H7 (cell line): ENCODE measurements at regions not wholly inside any gene's neighbourhood (a gene's known extent, or its start where the extent isn't known, plus 50 kb on each side); places are given as distances from the start of the nearest gene placed in this dataset.
A peak's percentile ranks its signal among the peaks of the same experiment; 100 is the strongest.
"Not testable (repeated sequence)": the region's sequence is repeated elsewhere in the genome, so short reads cannot be mapped to it uniquely, and the experiment has no call there.

ENCODE experiments used
- DNase-seq: peaks from one replicate; pipeline ENCODE4 v3.0.0; 2012
- H3K27me3 ChIP-seq: 2 replicates; pipeline ENCODE4 v1.6.0; 2011; ENCODE audit warnings: mild to moderate bottlenecking, low read length; ENCODE audit not compliant: control insufficient read depth, insufficient read depth
- H3K36me3 ChIP-seq: replicated peaks from 2 replicates; pipeline ENCODE4 v1.5.1; 2011; ENCODE audit warnings: low read length; ENCODE audit not compliant: control insufficient read depth, insufficient read depth
- H3K4me3 ChIP-seq: 2 replicates; pipeline ENCODE4 v1.5.1; 2011; ENCODE audit warnings: low read depth, mild to moderate bottlenecking, control low read depth, low read length, moderate library complexity; ENCODE audit not compliant: insufficient read depth

DNA sequence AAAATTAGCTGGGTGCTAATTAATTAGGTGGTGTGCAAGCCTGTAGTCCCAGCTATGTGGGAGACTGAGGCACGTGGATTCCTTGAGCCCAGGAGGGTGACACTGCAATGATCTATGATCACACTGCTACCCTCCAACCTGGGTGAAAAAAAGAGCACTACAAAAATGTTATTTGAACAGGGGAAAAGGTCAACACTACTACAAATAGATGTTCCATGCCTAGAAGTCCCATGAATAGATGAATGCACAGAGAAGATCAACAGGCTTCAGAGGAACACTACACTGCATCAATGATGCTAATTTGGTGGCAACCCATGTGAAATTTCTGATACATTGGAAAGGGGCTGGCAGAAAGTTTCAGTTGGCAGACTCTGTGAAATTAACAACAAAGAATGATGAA is 105.4 kb upstream of the FHIT start:
- Histone ChIP-seq H3K36me3 (no peaks in the 10 kb centered on the region), H3K27me3 (no peaks in the 10 kb centered on the region), H3K4me3 (no peak overlapping the region)
- no peak for DNase-seq

DNA sequence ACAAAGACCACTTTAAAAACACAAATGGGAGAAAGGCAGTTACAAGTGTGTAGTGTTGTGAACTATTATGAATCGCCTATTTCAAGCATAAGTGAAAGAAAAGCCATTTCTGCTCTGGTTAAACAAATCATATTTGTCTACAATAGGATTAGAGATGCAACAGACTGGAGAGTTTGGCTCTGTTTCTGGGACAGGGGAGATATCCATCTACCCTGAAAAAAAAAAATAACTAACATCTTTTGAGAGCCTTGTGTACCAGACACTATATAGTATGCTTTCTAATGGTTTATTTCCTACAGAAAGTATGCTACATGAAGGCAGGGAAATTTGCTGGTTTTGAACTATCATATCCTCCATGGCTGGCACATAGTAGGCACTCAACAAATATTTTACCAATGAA is 106.7 kb upstream of the FHIT start:
- Histone ChIP-seq H3K4me3 (no peak overlapping the region), H3K27me3 (no peaks in the 10 kb centered on the region), H3K36me3 (no peaks in the 10 kb centered on the region)
- no peak for DNase-seq

GRCh38 chr3:61358364-61358763 is 107.1 kb upstream of the FHIT start:
- no peak overlapping the region for H3K4me3 ChIP-seq

GRCh38 chr3:61360297-61360965 is 109.2 kb upstream of the FHIT start:
- H3K4me3 ChIP-seq, result no peak overlapping the region
- no peaks in the 10 kb centered on the region for H3K36me3 ChIP-seq
- no peak for DNase-seq
- H3K27me3 ChIP-seq, result no peaks in the 10 kb centered on the region

More at GRCh38 chr3:61358364-61358763, 107.1 kb upstream of the FHIT start:
- DNase-seq, result no peak
- Histone ChIP-seq H3K36me3 (no peaks in the 10 kb centered on the region), H3K27me3 (no peaks in the 10 kb centered on the region)

DNA sequence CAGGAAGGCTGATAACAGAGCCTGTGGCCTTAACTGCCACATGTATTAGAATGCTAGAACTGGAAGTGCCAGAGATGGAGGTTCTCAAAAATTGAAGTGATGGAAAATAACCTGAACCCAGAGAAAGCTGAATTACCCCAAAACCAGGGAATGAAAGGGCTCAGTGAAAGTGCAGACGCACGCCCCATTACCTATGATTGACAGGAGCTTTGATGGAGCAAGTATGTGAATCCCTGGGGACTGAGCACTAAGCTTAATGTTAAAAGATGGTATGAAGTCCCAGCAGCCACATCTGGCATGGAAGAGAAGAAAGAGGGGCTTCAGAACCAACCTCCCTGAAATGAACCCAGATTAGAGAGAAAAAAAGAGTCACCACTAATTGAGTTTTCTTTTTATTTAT is 118.4 kb upstream of the FHIT start:
- no peak for DNase-seq
- Histone ChIP-seq H3K36me3 (no peaks in the 10 kb centered on the region), H3K4me3 (no peak overlapping the region), H3K27me3 (no peaks in the 10 kb centered on the region)

GRCh38 chr3:61371123-61371522 is 119.9 kb upstream of the FHIT start:
- Histone ChIP-seq H3K4me3 (no peak overlapping the region), H3K36me3 (no peaks in the 10 kb centered on the region), H3K27me3 (no peaks in the 10 kb centered on the region)
- peak; percentile 18 for DNase-seq

GRCh38 chr3:61372723-61373122 is 121.5 kb upstream of the FHIT start:
- Histone ChIP-seq H3K4me3 (no peak overlapping the region), H3K36me3 (no peaks in the 10 kb centered on the region), H3K27me3 (no peaks in the 10 kb centered on the region)
- no peak for DNase-seq

DNA sequence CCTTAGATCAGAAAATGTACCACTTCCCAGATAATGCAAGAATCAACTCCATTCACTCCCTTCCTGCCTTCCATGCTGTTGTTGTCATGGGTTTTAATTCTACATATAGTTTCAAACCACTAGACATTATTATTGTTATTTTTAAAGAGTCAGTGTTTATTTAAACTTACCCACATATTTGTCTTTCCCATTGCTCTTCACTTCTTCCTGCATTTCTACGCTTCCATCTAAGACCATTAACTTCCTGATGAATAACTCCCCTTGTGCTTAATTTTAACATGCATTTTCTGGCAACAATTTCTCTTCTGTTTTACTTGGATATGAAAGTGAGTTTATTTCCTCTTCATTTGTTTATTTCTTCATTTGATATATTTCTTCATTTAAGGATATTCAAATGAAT is 127.1 kb upstream of the FHIT start:
- Histone ChIP-seq H3K4me3 (no peak overlapping the region), H3K27me3 (no peaks in the 10 kb centered on the region), H3K36me3 (no peaks in the 10 kb centered on the region)
- DNase-seq, result no peak

GRCh38 chr3:61381745-61382392 is 130.6 kb upstream of the FHIT start:
- H3K4me3 ChIP-seq, result no peak overlapping the region
- no peaks in the 10 kb centered on the region for H3K36me3 ChIP-seq
- DNase-seq, result peak; percentile 40
- H3K27me3 ChIP-seq, result no peaks in the 10 kb centered on the region

- Histone ChIP-seq H3K36me3 (no peaks in the 10 kb centered on the region), H3K27me3 (no peaks in the 10 kb centered on the region), H3K4me3 (no peak overlapping the region)
- no peak for DNase-seq
Measured at GRCh38 chr3:61387817-61388216, 136.6 kb upstream of the FHIT start.

- DNase-seq, H3K27me3 ChIP-seq, H3K36me3 ChIP-seq, H3K4me3 ChIP-seq: not testable (repeated sequence)
Measured at GRCh38 chr3:61393480-61393947, 142.3 kb upstream of the FHIT start.

GRCh38 chr3:61401359-61401758 is 150.1 kb upstream of the FHIT start:
- no peaks in the 10 kb centered on the region for H3K36me3 ChIP-seq
- H3K4me3 ChIP-seq, result no peak overlapping the region
- no peak for DNase-seq
- no peaks in the 10 kb centered on the region for H3K27me3 ChIP-seq

DNA sequence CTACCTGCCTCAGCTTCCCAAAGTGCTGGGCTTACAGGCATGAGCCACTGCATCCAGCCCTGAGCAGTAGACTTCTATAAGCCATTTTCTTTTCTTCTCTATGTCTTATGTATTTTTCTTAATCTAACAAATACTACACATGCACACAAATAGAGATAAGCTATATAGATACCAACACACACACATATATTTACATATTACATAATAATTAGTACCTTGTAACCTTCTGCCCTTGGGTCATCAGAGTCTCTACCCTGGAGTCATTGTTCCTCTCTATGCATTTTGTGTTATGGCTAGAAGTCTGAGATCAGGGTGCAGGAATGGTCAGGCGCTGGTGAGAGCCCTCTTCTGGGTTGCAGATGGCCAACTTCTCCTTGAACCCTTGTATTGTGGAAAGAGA is 154.0 kb upstream of the PTPRG start:
- H3K27me3 ChIP-seq, result no peaks in the 10 kb centered on the region
- H3K36me3 ChIP-seq, result no peaks in the 10 kb centered on the region
- no peak for DNase-seq
- no peak overlapping the region for H3K4me3 ChIP-seq

- Histone ChIP-seq H3K4me3 (no peak overlapping the region), H3K36me3 (no peaks in the 10 kb centered on the region), H3K27me3 (no peaks in the 10 kb centered on the region)
- DNase-seq, result no peak
Measured at GRCh38 chr3:61409638-61410037, 151.7 kb upstream of the PTPRG start.

DNA sequence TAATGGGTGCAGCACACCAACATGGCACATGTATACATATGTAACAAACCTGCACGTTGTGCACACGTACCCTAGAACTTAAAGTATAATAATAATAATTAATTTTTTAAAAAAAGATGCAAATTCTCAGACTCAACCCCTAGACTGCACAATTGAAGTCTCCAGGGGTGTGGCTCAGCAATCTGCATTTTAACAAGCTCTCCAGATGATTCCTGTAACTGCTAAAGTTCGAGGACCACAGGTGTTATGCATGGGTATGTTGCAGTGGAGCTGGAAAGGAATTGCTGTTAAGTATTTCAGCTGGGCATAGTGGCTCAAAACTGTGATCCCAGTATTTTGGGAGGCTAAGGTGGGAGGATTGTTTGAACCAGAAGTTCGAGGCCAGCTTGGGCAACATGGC is 151.0 kb upstream of the PTPRG start:
- not testable (repeated sequence) for DNase-seq

More for the DNA sequence above, 151.0 kb upstream of the PTPRG start:
- H3K36me3 ChIP-seq, H3K4me3 ChIP-seq, H3K27me3 ChIP-seq: not testable (repeated sequence)
